ENCODE measurements at regions not wholly inside any gene's neighbourhood (a gene's known extent, or its start where the extent isn't known, plus 50 kb on each side); places are given as distances from the start of the nearest gene placed in this dataset.

DNA sequence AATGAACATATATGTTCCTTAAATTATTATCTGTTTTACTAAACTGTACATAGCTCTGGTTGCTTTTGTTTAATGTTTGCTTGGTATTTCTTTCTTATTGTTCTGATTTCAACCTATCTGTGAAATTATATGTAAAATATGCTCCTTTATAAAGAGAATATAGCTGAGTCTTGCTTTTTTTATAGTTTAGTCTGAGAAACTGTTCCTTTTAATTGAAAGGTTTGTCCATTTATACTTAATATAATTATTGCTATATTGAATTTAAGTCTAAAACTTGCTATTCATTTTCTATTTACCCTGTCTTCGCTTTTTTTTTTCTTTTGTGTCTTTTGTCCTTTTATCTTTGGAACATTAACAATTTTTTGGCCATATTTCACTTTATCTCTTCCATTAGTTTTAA lies 712.0 kb downstream of the MAT2B start:
- Histone ChIP-seq H3K27ac (ENCODE audit: extremely low read length, insufficient read depth, low read length) (no peak overlapping the region), H3K79me2 (ENCODE audit: insufficient read depth, low read length) (no peaks in the 10 kb centered on the region), H3K9me3 (ENCODE audit: low read length) (no peaks in the 10 kb centered on the region; the same call in 1 of the 2 replicates), H2AFZ (ENCODE audit: low read length) (no peak overlapping the region), H3K9ac (ENCODE audit: insufficient read depth, low read depth, low read length) (no peak overlapping the region), H4K20me1 (ENCODE audit: insufficient read depth, low read length) (no peaks in the 10 kb centered on the region), H3K4me2 (ENCODE audit: low read depth, low read length) (no peak overlapping the region), H3K4me3 (replicated peaks in 1 of 3; ENCODE audit: insufficient read depth in 1 of 3, low read depth in 2 of 3, low read length in 3 of 3) (no peak overlapping the region), H3K4me1 (ENCODE audit: insufficient read depth, low read length) (no peaks in the 10 kb centered on the region), H3K27me3 (ENCODE audit: control insufficient read depth in 1 of 2, insufficient read depth in 2 of 2, low read length in 2 of 2) (no peaks in the 10 kb centered on the region), H3K36me3 (replicated peaks in 1 of 2; ENCODE audit: control insufficient read depth in 1 of 2, insufficient read depth in 2 of 2, low read length in 2 of 2) (no peaks in the 10 kb centered on the region)
- CTCF ChIA-PET (ENCODE audit: low intra/inter-chr PET ratio, low total read pairs): no interaction called here
- intact Hi-C loops (cut with micrococcal nuclease; ENCODE audit: unreplicated experiment): no loop called here
- POLR2A ChIA-PET: no interaction called here
- DNase-seq (ENCODE audit: low spot score) (no peak), ATAC-seq (no peak), FAIRE-seq (no peak)
- BruUV-seq (replicated peaks): no TSS peak
- TF ChIP-seq NFATC3 (CRISPR knock-in tag; IDR thresholded peaks at IDR 0.05) (no peak), IKZF1 (IDR thresholded peaks at IDR 0.05) (no peak), RARG (CRISPR knock-in tag; IDR thresholded peaks at IDR 0.05; ENCODE audit: low read depth) (no peak), ZNF317 (CRISPR knock-in tag; IDR thresholded peaks at IDR 0.05) (no peak), CAMTA2 (CRISPR knock-in tag; IDR thresholded peaks at IDR 0.05; ENCODE audit: borderline replicate concordance) (no peak), SRSF4 (IDR thresholded peaks at IDR 0.05; ENCODE audit: low read depth, low read length, poor library complexity, severe bottlenecking) (no peak)
- TF ChIP-seq, protein P1, sequence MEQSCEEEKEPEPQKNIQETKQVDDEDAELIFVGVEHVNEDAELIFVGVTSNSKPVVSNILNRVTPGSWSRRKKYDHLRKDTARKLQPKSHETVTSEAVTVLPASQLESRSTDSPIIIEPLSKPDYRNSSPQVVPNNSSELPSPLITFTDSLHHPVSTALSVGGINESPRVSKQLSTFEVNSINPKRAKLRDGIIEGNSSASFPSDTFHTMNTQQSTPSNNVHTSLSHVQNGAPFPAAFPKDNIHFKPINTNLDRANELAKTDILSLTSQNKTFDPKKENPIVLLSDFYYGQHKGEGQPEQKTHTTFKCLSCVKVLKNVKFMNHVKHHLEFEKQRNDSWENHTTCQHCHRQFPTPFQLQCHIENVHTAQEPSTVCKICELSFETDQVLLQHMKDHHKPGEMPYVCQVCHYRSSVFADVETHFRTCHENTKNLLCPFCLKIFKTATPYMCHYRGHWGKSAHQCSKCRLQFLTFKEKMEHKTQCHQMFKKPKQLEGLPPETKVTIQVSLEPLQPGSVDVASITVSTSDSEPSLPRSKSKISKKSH (CRISPR knock-in tag; IDR thresholded peaks at IDR 0.05; ENCODE audit: borderline replicate concordance): no peak
- TF ChIP-seq, protein P2, sequence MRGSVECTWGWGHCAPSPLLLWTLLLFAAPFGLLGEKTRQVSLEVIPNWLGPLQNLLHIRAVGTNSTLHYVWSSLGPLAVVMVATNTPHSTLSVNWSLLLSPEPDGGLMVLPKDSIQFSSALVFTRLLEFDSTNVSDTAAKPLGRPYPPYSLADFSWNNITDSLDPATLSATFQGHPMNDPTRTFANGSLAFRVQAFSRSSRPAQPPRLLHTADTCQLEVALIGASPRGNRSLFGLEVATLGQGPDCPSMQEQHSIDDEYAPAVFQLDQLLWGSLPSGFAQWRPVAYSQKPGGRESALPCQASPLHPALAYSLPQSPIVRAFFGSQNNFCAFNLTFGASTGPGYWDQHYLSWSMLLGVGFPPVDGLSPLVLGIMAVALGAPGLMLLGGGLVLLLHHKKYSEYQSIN (CRISPR knock-in tag; IDR thresholded peaks at IDR 0.05; ENCODE audit: borderline replicate concordance): no peak
- in situ Hi-C loops (cut with HindIII; ENCODE audit: extremely low pct_ligation_motif_present, low pct_unique_long_range_greater_than_20kb): no loop called here
- 5% methylated on average over 1 of the region's 1 CpG for WGBS (ENCODE audit: low lambda C conversion rate)
